ENCODE measurements at regions not wholly inside any gene's neighbourhood (a gene's known extent, or its start where the extent isn't known, plus 50 kb on each side); places are given as distances from the start of the nearest gene placed in this dataset.

- no peaks in the 10 kb centered on the region for H3K36me3 ChIP-seq (ENCODE audit: insufficient read depth, low read length)
- no peaks in the 10 kb centered on the region for H3K79me2 ChIP-seq (ENCODE audit: control insufficient read depth, insufficient read depth, low read length, unreplicated experiment)
- H2AFZ ChIP-seq (ENCODE audit: low read length, unreplicated experiment), result no peak overlapping the region
- H3K4me1 ChIP-seq (ENCODE audit: control insufficient read depth, insufficient read depth, low read length, unreplicated experiment), result no peaks in the 10 kb centered on the region
- no peak overlapping the region for H3K4me3 ChIP-seq (ENCODE audit: low read depth, low read length)
- H3K27me3 ChIP-seq (ENCODE audit: insufficient read depth, low read length), result no peaks in the 10 kb centered on the region
- no peak overlapping the region for H3K27ac ChIP-seq (ENCODE audit: low read depth, low read length)
These were observed 2183.2 kb upstream of the AGA start for GRCh38 chr4:179625406-179625805.

- Histone ChIP-seq H3K27me3 (ENCODE audit: insufficient read depth, low read length) (no peaks in the 10 kb centered on the region), H3K36me3 (ENCODE audit: insufficient read depth, low read length) (no peaks in the 10 kb centered on the region), H3K4me3 (ENCODE audit: low read depth, low read length) (no peak overlapping the region), H2AFZ (ENCODE audit: low read length, unreplicated experiment) (no peak overlapping the region), H3K4me1 (ENCODE audit: control insufficient read depth, insufficient read depth, low read length, unreplicated experiment) (no peaks in the 10 kb centered on the region), H3K79me2 (ENCODE audit: control insufficient read depth, insufficient read depth, low read length, unreplicated experiment) (no peaks in the 10 kb centered on the region), H3K27ac (ENCODE audit: low read depth, low read length) (no peak overlapping the region)
These were observed 2184.4 kb upstream of the AGA start for GRCh38 chr4:179626687-179627086.

GRCh38 chr4:179631321-179631720 is 2189.1 kb upstream of the AGA start:
- Histone ChIP-seq H3K27me3 (ENCODE audit: insufficient read depth, low read length) (no peaks in the 10 kb centered on the region), H3K4me1 (ENCODE audit: control insufficient read depth, insufficient read depth, low read length, unreplicated experiment) (no peaks in the 10 kb centered on the region), H3K79me2 (ENCODE audit: control insufficient read depth, insufficient read depth, low read length, unreplicated experiment) (no peaks in the 10 kb centered on the region), H2AFZ (ENCODE audit: low read length, unreplicated experiment) (no peak overlapping the region), H3K27ac (ENCODE audit: low read depth, low read length) (no peak overlapping the region), H3K36me3 (ENCODE audit: insufficient read depth, low read length) (no peaks in the 10 kb centered on the region), H3K4me3 (ENCODE audit: low read depth, low read length) (no peak overlapping the region)

- no peak overlapping the region for H3K27ac ChIP-seq (ENCODE audit: low read depth, low read length)
These were observed 2192.6 kb upstream of the AGA start for GRCh38 chr4:179634862-179635261.

GRCh38 chr4:179662522-179662921 is 2220.3 kb upstream of the AGA start:
- Histone ChIP-seq H3K27me3 (ENCODE audit: insufficient read depth, low read length) (no peaks in the 10 kb centered on the region), H3K4me3 (ENCODE audit: low read depth, low read length) (no peak overlapping the region)

More at GRCh38 chr4:179634862-179635261, 2192.6 kb upstream of the AGA start:
- Histone ChIP-seq H3K27me3 (ENCODE audit: insufficient read depth, low read length) (no peaks in the 10 kb centered on the region), H3K79me2 (ENCODE audit: control insufficient read depth, insufficient read depth, low read length, unreplicated experiment) (no peaks in the 10 kb centered on the region), H3K36me3 (ENCODE audit: insufficient read depth, low read length) (no peaks in the 10 kb centered on the region), H2AFZ (ENCODE audit: low read length, unreplicated experiment) (no peak overlapping the region), H3K4me1 (ENCODE audit: control insufficient read depth, insufficient read depth, low read length, unreplicated experiment) (no peaks in the 10 kb centered on the region), H3K4me3 (ENCODE audit: low read depth, low read length) (no peak overlapping the region)

GRCh38 chr4:179663641-179664429 is 2221.6 kb upstream of the AGA start:
- H3K36me3 ChIP-seq (ENCODE audit: insufficient read depth, low read length), result no peaks in the 10 kb centered on the region
- no peak overlapping the region for H3K4me3 ChIP-seq (ENCODE audit: low read depth, low read length)
- H2AFZ ChIP-seq (ENCODE audit: low read length, unreplicated experiment), result no peak overlapping the region
- no peaks in the 10 kb centered on the region for H3K4me1 ChIP-seq (ENCODE audit: control insufficient read depth, insufficient read depth, low read length, unreplicated experiment)
- H3K27ac ChIP-seq (ENCODE audit: low read depth, low read length), result no peak overlapping the region
- no peaks in the 10 kb centered on the region for H3K27me3 ChIP-seq (ENCODE audit: insufficient read depth, low read length)
- H3K79me2 ChIP-seq (ENCODE audit: control insufficient read depth, insufficient read depth, low read length, unreplicated experiment), result no peaks in the 10 kb centered on the region

More at GRCh38 chr4:179662522-179662921, 2220.3 kb upstream of the AGA start:
- H2AFZ ChIP-seq (ENCODE audit: low read length, unreplicated experiment), result no peak overlapping the region
- no peaks in the 10 kb centered on the region for H3K79me2 ChIP-seq (ENCODE audit: control insufficient read depth, insufficient read depth, low read length, unreplicated experiment)
- H3K4me1 ChIP-seq (ENCODE audit: control insufficient read depth, insufficient read depth, low read length, unreplicated experiment), result no peaks in the 10 kb centered on the region
- no peaks in the 10 kb centered on the region for H3K36me3 ChIP-seq (ENCODE audit: insufficient read depth, low read length)
- H3K27ac ChIP-seq (ENCODE audit: low read depth, low read length), result no peak overlapping the region

GRCh38 chr4:179664430-179665027 is 2222.3 kb upstream of the AGA start:
- Histone ChIP-seq H3K27ac (ENCODE audit: low read depth, low read length) (no peak overlapping the region), H3K36me3 (ENCODE audit: insufficient read depth, low read length) (no peaks in the 10 kb centered on the region), H2AFZ (ENCODE audit: low read length, unreplicated experiment) (no peak overlapping the region), H3K27me3 (ENCODE audit: insufficient read depth, low read length) (no peaks in the 10 kb centered on the region), H3K79me2 (ENCODE audit: control insufficient read depth, insufficient read depth, low read length, unreplicated experiment) (no peaks in the 10 kb centered on the region), H3K4me3 (ENCODE audit: low read depth, low read length) (no peak overlapping the region), H3K4me1 (ENCODE audit: control insufficient read depth, insufficient read depth, low read length, unreplicated experiment) (no peaks in the 10 kb centered on the region)

- no peaks in the 10 kb centered on the region for H3K4me1 ChIP-seq (ENCODE audit: control insufficient read depth, insufficient read depth, low read length, unreplicated experiment)
- no peak overlapping the region for H3K27ac ChIP-seq (ENCODE audit: low read depth, low read length)
- H3K79me2 ChIP-seq (ENCODE audit: control insufficient read depth, insufficient read depth, low read length, unreplicated experiment), result no peaks in the 10 kb centered on the region
- H3K36me3 ChIP-seq (ENCODE audit: insufficient read depth, low read length), result no peaks in the 10 kb centered on the region
- no peak overlapping the region for H3K4me3 ChIP-seq (ENCODE audit: low read depth, low read length)
- H2AFZ ChIP-seq (ENCODE audit: low read length, unreplicated experiment), result no peak overlapping the region
- H3K27me3 ChIP-seq (ENCODE audit: insufficient read depth, low read length), result no peaks in the 10 kb centered on the region
These were observed 2224.0 kb upstream of the AGA start for GRCh38 chr4:179666226-179666625.

GRCh38 chr4:179671609-179672008 is 2229.4 kb upstream of the AGA start:
- Histone ChIP-seq H3K79me2 (ENCODE audit: control insufficient read depth, insufficient read depth, low read length, unreplicated experiment) (no peaks in the 10 kb centered on the region), H3K27ac (ENCODE audit: low read depth, low read length) (no peak overlapping the region), H3K4me3 (ENCODE audit: low read depth, low read length) (no peak overlapping the region), H3K36me3 (ENCODE audit: insufficient read depth, low read length) (no peaks in the 10 kb centered on the region), H3K27me3 (ENCODE audit: insufficient read depth, low read length) (no peaks in the 10 kb centered on the region), H3K4me1 (ENCODE audit: control insufficient read depth, insufficient read depth, low read length, unreplicated experiment) (no peaks in the 10 kb centered on the region), H2AFZ (ENCODE audit: low read length, unreplicated experiment) (no peak overlapping the region)

GRCh38 chr4:179678093-179678814 is 2236.0 kb upstream of the AGA start:
- no peaks in the 10 kb centered on the region for H3K79me2 ChIP-seq (ENCODE audit: control insufficient read depth, insufficient read depth, low read length, unreplicated experiment)
- no peaks in the 10 kb centered on the region for H3K27me3 ChIP-seq (ENCODE audit: insufficient read depth, low read length)
- H3K36me3 ChIP-seq (ENCODE audit: insufficient read depth, low read length), result no peaks in the 10 kb centered on the region
- H3K4me3 ChIP-seq (ENCODE audit: low read depth, low read length), result no peak overlapping the region
- no peak overlapping the region for H2AFZ ChIP-seq (ENCODE audit: low read length, unreplicated experiment)
- no peaks in the 10 kb centered on the region for H3K4me1 ChIP-seq (ENCODE audit: control insufficient read depth, insufficient read depth, low read length, unreplicated experiment)
- no peak overlapping the region for H3K27ac ChIP-seq (ENCODE audit: low read depth, low read length)
